ENCODE measurements at regions not wholly inside any gene's neighbourhood (a gene's known extent, or its start where the extent isn't known, plus 50 kb on each side); places are given as distances from the start of the nearest gene placed in this dataset.

DNA sequence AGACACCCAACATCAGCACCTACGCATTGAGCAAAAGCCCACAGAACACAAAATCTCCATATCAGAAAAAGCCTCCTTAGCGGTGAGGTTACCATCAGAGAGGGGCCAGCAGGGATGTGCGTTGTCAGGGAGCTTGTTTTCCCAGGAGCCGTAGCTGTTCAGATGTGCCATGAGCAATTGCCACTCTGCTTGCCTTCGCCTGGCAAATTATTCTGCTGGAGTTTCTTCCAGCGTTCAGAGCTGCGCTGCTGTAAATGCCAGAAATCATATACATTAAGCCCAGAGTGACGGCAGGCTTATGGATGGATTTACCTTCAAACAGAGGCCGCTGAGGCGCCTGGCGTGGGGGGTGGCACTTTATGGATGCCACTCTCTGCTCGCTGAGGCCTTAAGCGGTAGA is 632.3 kb downstream of the BCOR start:
- 35% methylated on average over 11 of the region's 13 CpGs for WGBS (ENCODE audit: low lambda C conversion rate)

DNA sequence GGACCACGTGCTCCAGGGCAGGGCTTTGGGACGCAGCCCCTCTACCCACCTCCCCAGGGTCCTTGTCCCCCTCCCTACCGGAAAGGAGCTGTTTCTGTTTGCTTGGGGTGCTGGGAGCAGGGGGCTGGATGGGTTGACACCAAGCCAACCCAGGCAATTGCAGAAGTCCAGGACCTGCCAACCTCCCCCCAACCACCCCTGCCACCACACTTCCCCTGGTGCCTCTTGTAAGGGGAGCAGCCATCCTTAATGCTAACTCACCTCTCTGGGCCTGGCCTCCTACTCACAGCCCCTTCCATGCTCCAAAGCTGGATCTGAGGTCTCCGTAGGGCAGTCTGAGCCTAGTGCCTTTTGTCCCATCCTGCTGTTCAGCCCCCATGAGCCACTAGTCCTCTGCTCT is 631.9 kb downstream of the BCOR start:
- Histone ChIP-seq H3K9me2 (no peaks in the 10 kb centered on the region), H4K20me1 (ENCODE audit: insufficient read depth) (no peaks in the 10 kb centered on the region), H3K9me3 (no peaks in the 10 kb centered on the region), H3K4me2 (no peak overlapping the region), H3K79me2 (ENCODE audit: insufficient read depth) (no peaks in the 10 kb centered on the region), H3K9ac (no peak overlapping the region), H2AFZ (ENCODE audit: low read depth) (no peak overlapping the region), H3K36me3 (replicated peaks in 1 of 2; ENCODE audit: control insufficient read depth in 1 of 2, insufficient read depth in 2 of 2, low read length in 1 of 2) (no peaks in the 10 kb centered on the region), H3F3A (replicated peaks; ENCODE audit: insufficient read depth) (no peaks in the 10 kb centered on the region), H3K4me1 (ENCODE audit: control insufficient read depth in 1 of 2, insufficient read depth in 2 of 2, low read depth in 1 of 2, low read length in 1 of 2) (no peaks in the 10 kb centered on the region; a peak in 1 of 4 replicates), H3K27me3 (ENCODE audit: insufficient read depth) (no peaks in the 10 kb centered on the region; the same call in 1 of the 2 replicates), H3K27ac (ENCODE audit: low read depth in 2 of 2, low read length in 1 of 2) (no peak overlapping the region), H3K4me3 (ENCODE audit: low read depth in 2 of 2, low read length in 1 of 2) (no peak overlapping the region)
- TF ChIP-seq RCOR1 (IDR thresholded peaks at IDR 0.05; ENCODE audit: low read length) = no peak
- no peak for DNase-seq
- 50% methylated on average over 1 of the region's 4 CpGs for WGBS (ENCODE audit: low lambda C conversion rate)
- CTCF ChIA-PET = no interaction called here
- POLR2A ChIA-PET = no interaction called here

More for the DNA sequence above, 632.3 kb downstream of the BCOR start:
- H3K27me3 ChIP-seq (ENCODE audit: insufficient read depth) = no peaks in the 10 kb centered on the region; the same call in 1 of the 2 replicates
- ChIA-PET POLR2A (no interaction called here), CTCF (no interaction called here)
- H3K4me2 ChIP-seq = no peak overlapping the region
- H3K4me1 ChIP-seq (ENCODE audit: control insufficient read depth in 1 of 2, insufficient read depth in 2 of 2, low read depth in 1 of 2, low read length in 1 of 2) = no peaks in the 10 kb centered on the region
- H3K79me2 ChIP-seq (ENCODE audit: insufficient read depth) = no peaks in the 10 kb centered on the region
- H3K27ac ChIP-seq (ENCODE audit: low read depth in 2 of 2, low read length in 1 of 2) = no peak overlapping the region
- H3K9me2 ChIP-seq = no peaks in the 10 kb centered on the region
- no peak for TF ChIP-seq EZH2phosphoT487 (IDR thresholded peaks at IDR 0.05; ENCODE audit: borderline replicate concordance, low read depth)
- no peaks in the 10 kb centered on the region for H3F3A ChIP-seq (replicated peaks; ENCODE audit: insufficient read depth)
- no peaks in the 10 kb centered on the region for H3K9me3 ChIP-seq
- H3K4me3 ChIP-seq (ENCODE audit: low read depth in 2 of 2, low read length in 1 of 2) = no peak overlapping the region
- no peak overlapping the region for H3K9ac ChIP-seq
- DNase-seq = no peak
- H4K20me1 ChIP-seq (ENCODE audit: insufficient read depth) = no peaks in the 10 kb centered on the region
- no peaks in the 10 kb centered on the region for H3K36me3 ChIP-seq (replicated peaks in 1 of 2; ENCODE audit: control insufficient read depth in 1 of 2, insufficient read depth in 2 of 2, low read length in 1 of 2)
- H2AFZ ChIP-seq (ENCODE audit: low read depth) = no peak overlapping the region

DNA sequence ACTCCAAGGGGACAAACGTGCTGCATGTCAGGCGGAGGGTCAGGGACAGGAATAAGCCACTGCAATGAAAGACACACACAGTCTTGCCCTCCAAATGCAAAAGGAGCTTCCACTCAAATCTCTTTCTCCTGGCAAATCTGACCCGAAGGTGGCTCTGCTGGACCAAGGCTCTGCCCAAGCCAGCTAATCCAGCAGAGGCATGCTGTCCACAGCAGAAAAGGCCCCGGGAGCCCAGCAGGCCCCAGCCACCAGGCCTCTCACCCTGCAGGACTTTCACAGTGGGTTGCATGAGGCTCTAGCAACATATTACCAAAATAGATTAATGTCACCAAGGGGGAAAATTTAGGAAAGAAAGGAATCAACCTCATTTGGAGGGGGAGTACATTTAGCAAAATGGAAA is 628.6 kb downstream of the BCOR start:
- TF ChIP-seq, protein P1, sequence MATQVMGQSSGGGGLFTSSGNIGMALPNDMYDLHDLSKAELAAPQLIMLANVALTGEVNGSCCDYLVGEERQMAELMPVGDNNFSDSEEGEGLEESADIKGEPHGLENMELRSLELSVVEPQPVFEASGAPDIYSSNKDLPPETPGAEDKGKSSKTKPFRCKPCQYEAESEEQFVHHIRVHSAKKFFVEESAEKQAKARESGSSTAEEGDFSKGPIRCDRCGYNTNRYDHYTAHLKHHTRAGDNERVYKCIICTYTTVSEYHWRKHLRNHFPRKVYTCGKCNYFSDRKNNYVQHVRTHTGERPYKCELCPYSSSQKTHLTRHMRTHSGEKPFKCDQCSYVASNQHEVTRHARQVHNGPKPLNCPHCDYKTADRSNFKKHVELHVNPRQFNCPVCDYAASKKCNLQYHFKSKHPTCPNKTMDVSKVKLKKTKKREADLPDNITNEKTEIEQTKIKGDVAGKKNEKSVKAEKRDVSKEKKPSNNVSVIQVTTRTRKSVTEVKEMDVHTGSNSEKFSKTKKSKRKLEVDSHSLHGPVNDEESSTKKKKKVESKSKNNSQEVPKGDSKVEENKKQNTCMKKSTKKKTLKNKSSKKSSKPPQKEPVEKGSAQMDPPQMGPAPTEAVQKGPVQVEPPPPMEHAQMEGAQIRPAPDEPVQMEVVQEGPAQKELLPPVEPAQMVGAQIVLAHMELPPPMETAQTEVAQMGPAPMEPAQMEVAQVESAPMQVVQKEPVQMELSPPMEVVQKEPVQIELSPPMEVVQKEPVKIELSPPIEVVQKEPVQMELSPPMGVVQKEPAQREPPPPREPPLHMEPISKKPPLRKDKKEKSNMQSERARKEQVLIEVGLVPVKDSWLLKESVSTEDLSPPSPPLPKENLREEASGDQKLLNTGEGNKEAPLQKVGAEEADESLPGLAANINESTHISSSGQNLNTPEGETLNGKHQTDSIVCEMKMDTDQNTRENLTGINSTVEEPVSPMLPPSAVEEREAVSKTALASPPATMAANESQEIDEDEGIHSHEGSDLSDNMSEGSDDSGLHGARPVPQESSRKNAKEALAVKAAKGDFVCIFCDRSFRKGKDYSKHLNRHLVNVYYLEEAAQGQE (IDR thresholded peaks at IDR 0.05; ENCODE audit: low read depth, low read length) = no peak
- peak; percentile 13; the same call in 1 of the 2 replicates for TF ChIP-seq RAD21 (IDR thresholded peaks at IDR 0.05; ENCODE audit: low read length)
- no peaks in the 10 kb centered on the region for H3F3A ChIP-seq (replicated peaks; ENCODE audit: insufficient read depth)
- POLR2A ChIA-PET = no interaction called here
- H2AFZ ChIP-seq (ENCODE audit: low read depth) = no peak overlapping the region
- DNase-seq = no peak
- no peak overlapping the region for H3K4me2 ChIP-seq
- H3K79me2 ChIP-seq (ENCODE audit: insufficient read depth) = no peaks in the 10 kb centered on the region
- 31% methylated on average over 3 of the region's 4 CpGs for WGBS (ENCODE audit: low lambda C conversion rate)
- H3K9me3 ChIP-seq = no peaks in the 10 kb centered on the region
- H3K4me3 ChIP-seq (ENCODE audit: low read depth in 2 of 2, low read length in 1 of 2) = no peak overlapping the region
- H3K9ac ChIP-seq = no peak overlapping the region
- H4K20me1 ChIP-seq (ENCODE audit: insufficient read depth) = no peaks in the 10 kb centered on the region
- no peaks in the 10 kb centered on the region for H3K9me2 ChIP-seq
- no peaks in the 10 kb centered on the region; a peak in 1 of 4 replicates for H3K4me1 ChIP-seq (ENCODE audit: control insufficient read depth in 1 of 2, insufficient read depth in 2 of 2, low read depth in 1 of 2, low read length in 1 of 2)
- H3K27me3 ChIP-seq (ENCODE audit: insufficient read depth) = no peaks in the 10 kb centered on the region
- CTCF ChIA-PET = no interaction called here
- no peak overlapping the region for H3K27ac ChIP-seq (ENCODE audit: low read depth in 2 of 2, low read length in 1 of 2)
- no peaks in the 10 kb centered on the region for H3K36me3 ChIP-seq (replicated peaks in 1 of 2; ENCODE audit: control insufficient read depth in 1 of 2, insufficient read depth in 2 of 2, low read length in 1 of 2)
